GM23338 (cell line): ENCODE measurements at regions not wholly inside any gene's neighbourhood (a gene's known extent, or its start where the extent isn't known, plus 50 kb on each side); places are given as distances from the start of the nearest gene placed in this dataset.
"Not testable (repeated sequence)": the region's sequence is repeated elsewhere in the genome, so short reads cannot be mapped to it uniquely, and the experiment has no call there.

Experiments used
- CREB1 ChIP-seq: fragments of 250-450 bp; sonication (Bioruptor Pico); IDR thresholded peaks from 2 replicates; pipeline ENCODE4 v1.5.0; 2020; ENCODE audit warnings: low read depth, mild to moderate bottlenecking, moderate library complexity
- EZH2 ChIP-seq: fragments of 200-600 bp; sonication (generic); IDR thresholded peaks from one replicate; pipeline ENCODE4 v1.8.0; 2017; ENCODE audit warnings: antibody characterized with exemption, mild to moderate bottlenecking, low read depth; ENCODE audit not compliant: unreplicated experiment
- EZH2phosphoT487 ChIP-seq: fragments of 200-600 bp; sonication (generic); IDR thresholded peaks from one replicate; pipeline ENCODE4 v1.8.1; 2018; ENCODE audit warnings: antibody characterized with exemption; ENCODE audit not compliant: unreplicated experiment
- JUNB ChIP-seq: IDR thresholded peaks from one replicate; pipeline ENCODE4 v1.6.1; 2016; ENCODE audit warnings: antibody characterized with exemption; ENCODE audit not compliant: unreplicated experiment
- NANOG ChIP-seq: IDR thresholded peaks from 2 replicates; pipeline ENCODE4 v1.6.1; 2016; ENCODE audit warnings: antibody characterized with exemption, borderline replicate concordance
- POLR2AphosphoS5 ChIP-seq: IDR thresholded peaks from 2 replicates; pipeline ENCODE4 v1.6.1; 2016; ENCODE audit warnings: antibody characterized with exemption, low read depth
- STAT1 ChIP-seq: IDR thresholded peaks from one replicate; pipeline ENCODE4 v1.6.1; 2016; ENCODE audit warnings: antibody characterized with exemption; ENCODE audit not compliant: unreplicated experiment
- ZNF114 ChIP-seq: fragments of 250-450 bp; sonication (Bioruptor Pico); IDR thresholded peaks from 2 replicates; pipeline ENCODE4 v1.5.0; 2020; ENCODE audit warnings: mild to moderate bottlenecking, moderate library complexity
- TF ChIP-seq, protein P1 (sequence below), 2 experiments: fragments of 200-600 bp in 1 of 2; sonication (generic) in 1 of 2; conservative IDR thresholded peaks; 2 replicates each; pipeline versions ENCODE4 v1.5.1 to v1.6.1; 2016 to 2017; ENCODE audit warnings: antibody characterized with exemption in 2 of 2, low read depth in 2 of 2, mild to moderate bottlenecking in 2 of 2, moderate library complexity in 1 of 2
- TF ChIP-seq, protein P2 (sequence below): IDR thresholded peaks from one replicate; pipeline ENCODE4 v1.6.1; 2018; ENCODE audit warnings: antibody characterized with exemption; ENCODE audit not compliant: unreplicated experiment
- TF ChIP-seq, protein P3 (sequence below): IDR thresholded peaks from 2 replicates; pipeline ENCODE4 v1.6.1; 2016; ENCODE audit warnings: antibody characterized with exemption
- TF ChIP-seq, protein P4 (sequence below): fragments of 250-450 bp; sonication (Bioruptor Pico); IDR thresholded peaks from 2 replicates; pipeline ENCODE4 v1.5.0; 2020; ENCODE audit warnings: mild to moderate bottlenecking, moderate library complexity

DNA sequence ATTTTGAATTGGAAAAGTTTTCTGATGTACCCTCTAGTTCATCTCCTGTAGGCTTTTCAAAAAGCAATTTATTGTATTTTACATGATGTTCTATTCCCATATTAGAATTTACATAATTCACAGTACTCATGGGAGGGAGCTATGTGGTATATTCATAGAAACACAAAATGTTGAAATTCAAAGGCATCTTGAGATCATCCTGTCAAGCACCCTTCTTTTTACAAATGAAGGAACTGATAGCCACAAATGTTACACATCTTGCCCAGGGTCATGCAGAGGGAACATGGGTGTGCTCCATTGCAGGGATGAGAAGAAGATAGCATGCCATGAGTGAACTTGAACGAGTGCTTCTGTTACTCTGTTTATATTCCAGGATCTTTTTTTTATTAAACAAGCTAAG is 228.8 kb downstream of the ZNF92 start:
- TF ChIP-seq, protein P1, sequence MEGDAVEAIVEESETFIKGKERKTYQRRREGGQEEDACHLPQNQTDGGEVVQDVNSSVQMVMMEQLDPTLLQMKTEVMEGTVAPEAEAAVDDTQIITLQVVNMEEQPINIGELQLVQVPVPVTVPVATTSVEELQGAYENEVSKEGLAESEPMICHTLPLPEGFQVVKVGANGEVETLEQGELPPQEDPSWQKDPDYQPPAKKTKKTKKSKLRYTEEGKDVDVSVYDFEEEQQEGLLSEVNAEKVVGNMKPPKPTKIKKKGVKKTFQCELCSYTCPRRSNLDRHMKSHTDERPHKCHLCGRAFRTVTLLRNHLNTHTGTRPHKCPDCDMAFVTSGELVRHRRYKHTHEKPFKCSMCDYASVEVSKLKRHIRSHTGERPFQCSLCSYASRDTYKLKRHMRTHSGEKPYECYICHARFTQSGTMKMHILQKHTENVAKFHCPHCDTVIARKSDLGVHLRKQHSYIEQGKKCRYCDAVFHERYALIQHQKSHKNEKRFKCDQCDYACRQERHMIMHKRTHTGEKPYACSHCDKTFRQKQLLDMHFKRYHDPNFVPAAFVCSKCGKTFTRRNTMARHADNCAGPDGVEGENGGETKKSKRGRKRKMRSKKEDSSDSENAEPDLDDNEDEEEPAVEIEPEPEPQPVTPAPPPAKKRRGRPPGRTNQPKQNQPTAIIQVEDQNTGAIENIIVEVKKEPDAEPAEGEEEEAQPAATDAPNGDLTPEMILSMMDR (conservative IDR thresholded peaks at IDR 0.05; ENCODE audit: low read depth in 2 of 2) = not testable (repeated sequence)
- TF ChIP-seq, protein P2, sequence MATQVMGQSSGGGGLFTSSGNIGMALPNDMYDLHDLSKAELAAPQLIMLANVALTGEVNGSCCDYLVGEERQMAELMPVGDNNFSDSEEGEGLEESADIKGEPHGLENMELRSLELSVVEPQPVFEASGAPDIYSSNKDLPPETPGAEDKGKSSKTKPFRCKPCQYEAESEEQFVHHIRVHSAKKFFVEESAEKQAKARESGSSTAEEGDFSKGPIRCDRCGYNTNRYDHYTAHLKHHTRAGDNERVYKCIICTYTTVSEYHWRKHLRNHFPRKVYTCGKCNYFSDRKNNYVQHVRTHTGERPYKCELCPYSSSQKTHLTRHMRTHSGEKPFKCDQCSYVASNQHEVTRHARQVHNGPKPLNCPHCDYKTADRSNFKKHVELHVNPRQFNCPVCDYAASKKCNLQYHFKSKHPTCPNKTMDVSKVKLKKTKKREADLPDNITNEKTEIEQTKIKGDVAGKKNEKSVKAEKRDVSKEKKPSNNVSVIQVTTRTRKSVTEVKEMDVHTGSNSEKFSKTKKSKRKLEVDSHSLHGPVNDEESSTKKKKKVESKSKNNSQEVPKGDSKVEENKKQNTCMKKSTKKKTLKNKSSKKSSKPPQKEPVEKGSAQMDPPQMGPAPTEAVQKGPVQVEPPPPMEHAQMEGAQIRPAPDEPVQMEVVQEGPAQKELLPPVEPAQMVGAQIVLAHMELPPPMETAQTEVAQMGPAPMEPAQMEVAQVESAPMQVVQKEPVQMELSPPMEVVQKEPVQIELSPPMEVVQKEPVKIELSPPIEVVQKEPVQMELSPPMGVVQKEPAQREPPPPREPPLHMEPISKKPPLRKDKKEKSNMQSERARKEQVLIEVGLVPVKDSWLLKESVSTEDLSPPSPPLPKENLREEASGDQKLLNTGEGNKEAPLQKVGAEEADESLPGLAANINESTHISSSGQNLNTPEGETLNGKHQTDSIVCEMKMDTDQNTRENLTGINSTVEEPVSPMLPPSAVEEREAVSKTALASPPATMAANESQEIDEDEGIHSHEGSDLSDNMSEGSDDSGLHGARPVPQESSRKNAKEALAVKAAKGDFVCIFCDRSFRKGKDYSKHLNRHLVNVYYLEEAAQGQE = not testable (repeated sequence)
- TF ChIP-seq EZH2; EZH2phosphoT487; POLR2AphosphoS5; ZNF114 (CRISPR knock-in tag); JUNB; CREB1 (CRISPR knock-in tag); NANOG; STAT1: not testable (repeated sequence)
- TF ChIP-seq, protein P3, sequence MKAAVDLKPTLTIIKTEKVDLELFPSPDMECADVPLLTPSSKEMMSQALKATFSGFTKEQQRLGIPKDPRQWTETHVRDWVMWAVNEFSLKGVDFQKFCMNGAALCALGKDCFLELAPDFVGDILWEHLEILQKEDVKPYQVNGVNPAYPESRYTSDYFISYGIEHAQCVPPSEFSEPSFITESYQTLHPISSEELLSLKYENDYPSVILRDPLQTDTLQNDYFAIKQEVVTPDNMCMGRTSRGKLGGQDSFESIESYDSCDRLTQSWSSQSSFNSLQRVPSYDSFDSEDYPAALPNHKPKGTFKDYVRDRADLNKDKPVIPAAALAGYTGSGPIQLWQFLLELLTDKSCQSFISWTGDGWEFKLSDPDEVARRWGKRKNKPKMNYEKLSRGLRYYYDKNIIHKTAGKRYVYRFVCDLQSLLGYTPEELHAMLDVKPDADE = not testable (repeated sequence)
- TF ChIP-seq, protein P4, sequence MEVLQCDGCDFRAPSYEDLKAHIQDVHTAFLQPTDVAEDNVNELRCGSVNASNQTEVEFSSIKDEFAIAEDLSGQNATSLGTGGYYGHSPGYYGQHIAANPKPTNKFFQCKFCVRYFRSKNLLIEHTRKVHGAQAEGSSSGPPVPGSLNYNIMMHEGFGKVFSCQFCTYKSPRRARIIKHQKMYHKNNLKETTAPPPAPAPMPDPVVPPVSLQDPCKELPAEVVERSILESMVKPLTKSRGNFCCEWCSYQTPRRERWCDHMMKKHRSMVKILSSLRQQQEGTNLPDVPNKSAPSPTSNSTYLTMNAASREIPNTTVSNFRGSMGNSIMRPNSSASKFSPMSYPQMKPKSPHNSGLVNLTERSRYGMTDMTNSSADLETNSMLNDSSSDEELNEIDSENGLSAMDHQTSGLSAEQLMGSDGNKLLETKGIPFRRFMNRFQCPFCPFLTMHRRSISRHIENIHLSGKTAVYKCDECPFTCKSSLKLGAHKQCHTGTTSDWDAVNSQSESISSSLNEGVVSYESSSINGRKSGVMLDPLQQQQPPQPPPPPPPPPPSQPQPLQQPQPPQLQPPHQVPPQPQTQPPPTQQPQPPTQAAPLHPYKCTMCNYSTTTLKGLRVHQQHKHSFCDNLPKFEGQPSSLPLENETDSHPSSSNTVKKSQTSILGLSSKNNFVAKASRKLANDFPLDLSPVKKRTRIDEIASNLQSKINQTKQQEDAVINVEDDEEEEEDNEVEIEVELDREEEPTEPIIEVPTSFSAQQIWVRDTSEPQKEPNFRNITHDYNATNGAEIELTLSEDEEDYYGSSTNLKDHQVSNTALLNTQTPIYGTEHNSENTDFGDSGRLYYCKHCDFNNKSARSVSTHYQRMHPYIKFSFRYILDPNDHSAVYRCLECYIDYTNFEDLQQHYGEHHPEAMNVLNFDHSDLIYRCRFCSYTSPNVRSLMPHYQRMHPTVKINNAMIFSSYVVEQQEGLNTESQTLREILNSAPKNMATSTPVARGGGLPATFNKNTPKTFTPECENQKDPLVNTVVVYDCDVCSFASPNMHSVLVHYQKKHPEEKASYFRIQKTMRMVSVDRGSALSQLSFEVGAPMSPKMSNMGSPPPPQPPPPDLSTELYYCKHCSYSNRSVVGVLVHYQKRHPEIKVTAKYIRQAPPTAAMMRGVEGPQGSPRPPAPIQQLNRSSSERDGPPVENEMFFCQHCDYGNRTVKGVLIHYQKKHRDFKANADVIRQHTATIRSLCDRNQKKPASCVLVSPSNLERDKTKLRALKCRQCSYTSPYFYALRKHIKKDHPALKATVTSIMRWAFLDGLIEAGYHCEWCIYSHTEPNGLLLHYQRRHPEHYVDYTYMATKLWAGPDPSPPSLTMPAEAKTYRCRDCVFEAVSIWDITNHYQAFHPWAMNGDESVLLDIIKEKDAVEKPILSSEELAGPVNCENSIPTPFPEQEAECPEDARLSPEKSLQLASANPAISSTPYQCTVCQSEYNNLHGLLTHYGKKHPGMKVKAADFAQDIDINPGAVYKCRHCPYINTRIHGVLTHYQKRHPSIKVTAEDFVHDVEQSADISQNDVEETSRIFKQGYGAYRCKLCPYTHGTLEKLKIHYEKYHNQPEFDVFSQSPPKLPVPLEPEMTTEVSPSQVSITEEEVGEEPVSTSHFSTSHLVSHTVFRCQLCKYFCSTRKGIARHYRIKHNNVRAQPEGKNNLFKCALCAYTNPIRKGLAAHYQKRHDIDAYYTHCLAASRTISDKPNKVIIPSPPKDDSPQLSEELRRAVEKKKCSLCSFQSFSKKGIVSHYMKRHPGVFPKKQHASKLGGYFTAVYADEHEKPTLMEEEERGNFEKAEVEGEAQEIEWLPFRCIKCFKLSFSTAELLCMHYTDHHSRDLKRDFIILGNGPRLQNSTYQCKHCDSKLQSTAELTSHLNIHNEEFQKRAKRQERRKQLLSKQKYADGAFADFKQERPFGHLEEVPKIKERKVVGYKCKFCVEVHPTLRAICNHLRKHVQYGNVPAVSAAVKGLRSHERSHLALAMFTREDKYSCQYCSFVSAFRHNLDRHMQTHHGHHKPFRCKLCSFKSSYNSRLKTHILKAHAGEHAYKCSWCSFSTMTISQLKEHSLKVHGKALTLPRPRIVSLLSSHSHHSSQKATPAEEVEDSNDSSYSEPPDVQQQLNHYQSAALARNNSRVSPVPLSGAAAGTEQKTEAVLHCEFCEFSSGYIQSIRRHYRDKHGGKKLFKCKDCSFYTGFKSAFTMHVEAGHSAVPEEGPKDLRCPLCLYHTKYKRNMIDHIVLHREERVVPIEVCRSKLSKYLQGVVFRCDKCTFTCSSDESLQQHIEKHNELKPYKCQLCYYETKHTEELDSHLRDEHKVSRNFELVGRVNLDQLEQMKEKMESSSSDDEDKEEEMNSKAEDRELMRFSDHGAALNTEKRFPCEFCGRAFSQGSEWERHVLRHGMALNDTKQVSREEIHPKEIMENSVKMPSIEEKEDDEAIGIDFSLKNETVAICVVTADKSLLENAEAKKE (CRISPR knock-in tag) = not testable (repeated sequence)
